Neuronal stem cell (in vitro differentiated cells): ENCODE measurements at regions not wholly inside any gene's neighbourhood (a gene's known extent, or its start where the extent isn't known, plus 50 kb on each side); places are given as distances from the start of the nearest gene placed in this dataset.

Experiments used
- DNase-seq: peaks from one replicate; pipeline ENCODE4 v3.0.0-alpha.2; 2013; ENCODE audit warnings: low spot score
- H2AFZ ChIP-seq: one replicate; pipeline ENCODE4 v1.6.1; 2013; ENCODE audit warnings: mild to moderate bottlenecking, low read length, inconsistent platforms
- H2AK5ac ChIP-seq: 2 replicates; pipeline ENCODE4 v1.6.1; 2013; ENCODE audit warnings: low read depth, mild to moderate bottlenecking, inconsistent platforms, low read length, moderate library complexity, mixed read lengths
- H2BK120ac ChIP-seq: 2 replicates; pipeline ENCODE4 v1.6.1; 2013; ENCODE audit warnings: low read depth, mild to moderate bottlenecking, inconsistent platforms, low read length, moderate library complexity, mixed read lengths
- H2BK12ac ChIP-seq: one replicate; pipeline ENCODE4 v1.6.1; 2013; ENCODE audit warnings: low read length, inconsistent platforms
- H2BK15ac ChIP-seq: 2 replicates; pipeline ENCODE4 v1.6.1; 2013; ENCODE audit warnings: mild to moderate bottlenecking, low read length, inconsistent platforms, mixed read lengths
- H2BK5ac ChIP-seq: one replicate; pipeline ENCODE4 v1.6.1; 2013; ENCODE audit warnings: inconsistent platforms, mild to moderate bottlenecking, low read length, moderate library complexity
- H3K14ac ChIP-seq: one replicate; pipeline ENCODE4 v1.6.1; 2013; ENCODE audit warnings: low read length, inconsistent platforms
- H3K18ac ChIP-seq: 2 replicates; pipeline ENCODE4 v1.6.1; 2013; ENCODE audit warnings: low read length, inconsistent platforms
- H3K23ac ChIP-seq: 2 replicates; pipeline ENCODE4 v1.6.1; 2013; ENCODE audit warnings: low read depth, mild to moderate bottlenecking, mixed read lengths, low read length, inconsistent platforms; ENCODE audit not compliant: poor library complexity
- H3K27ac ChIP-seq: replicated peaks from 3 replicates; pipeline ENCODE4 v1.5.1; 2013; ENCODE audit warnings: low read length, inconsistent platforms
- H3K27me3 ChIP-seq, 3 experiments: 2 replicates each; pipeline ENCODE4 v1.6.1; 2013; ENCODE audit warnings: low read length in 3 of 3, mild to moderate bottlenecking in 2 of 3, inconsistent platforms in 1 of 3, low read depth in 1 of 3, mixed read lengths in 1 of 3, moderate library complexity in 1 of 3; ENCODE audit not compliant: control insufficient read depth in 3 of 3, insufficient read depth in 3 of 3
- H3K36me3 ChIP-seq, 2 donors: replicated peaks in 1 of 2; 2 replicates each; pipeline ENCODE4 v1.6.1; 2013; ENCODE audit warnings: low read length in 2 of 2; ENCODE audit not compliant: control insufficient read depth in 2 of 2, insufficient read depth in 2 of 2
- H3K4ac ChIP-seq: 2 replicates; pipeline ENCODE4 v1.6.1; 2013; ENCODE audit warnings: inconsistent platforms, mild to moderate bottlenecking, low read length, moderate library complexity
- H3K4me1 ChIP-seq, 2 donors: 1 replicate in 1 of 2; 2 replicates in 1 of 2; pipeline ENCODE4 v1.6.1; 2013; ENCODE audit warnings: low read length in 2 of 2, low read depth in 1 of 2; ENCODE audit not compliant: control insufficient read depth in 2 of 2, insufficient read depth in 1 of 2
- H3K4me2 ChIP-seq: one replicate; pipeline ENCODE4 v1.6.1; 2013; ENCODE audit warnings: mild to moderate bottlenecking, low read length, inconsistent platforms; ENCODE audit not compliant: insufficient read depth, poor library complexity, severe bottlenecking
- H3K4me3 ChIP-seq, 2 donors: 2 replicates each; pipeline ENCODE4 v1.5.1; 2013; ENCODE audit warnings: low read length in 2 of 2, mild to moderate bottlenecking in 2 of 2, inconsistent platforms in 1 of 2, moderate library complexity in 1 of 2
- H3K79me1 ChIP-seq: one replicate; pipeline ENCODE4 v1.6.1; 2013; ENCODE audit warnings: low read depth, mild to moderate bottlenecking, inconsistent platforms, low read length, moderate library complexity
- H3K9ac ChIP-seq: one replicate; pipeline ENCODE4 v1.6.1; 2013; ENCODE audit warnings: mild to moderate bottlenecking, low read depth, low read length, inconsistent platforms; ENCODE audit not compliant: poor library complexity
- H3K9me3 ChIP-seq, 2 donors: replicated peaks in 1 of 2; 2 replicates each; pipeline versions ENCODE3 to v1.6.1; 2013; ENCODE audit warnings: low read length in 2 of 2, mild to moderate bottlenecking in 2 of 2, inconsistent platforms in 1 of 2, low read depth in 1 of 2, mixed read lengths in 1 of 2, moderate library complexity in 1 of 2; ENCODE audit not compliant: control insufficient read depth in 2 of 2, insufficient read depth in 1 of 2
- H4K8ac ChIP-seq: one replicate; pipeline ENCODE4 v1.6.1; 2013; ENCODE audit warnings: low read depth, mild to moderate bottlenecking, inconsistent platforms, low read length, moderate library complexity
- H4K91ac ChIP-seq: one replicate; pipeline ENCODE4 v1.6.1; 2013; ENCODE audit warnings: low read length, low read depth, mild to moderate bottlenecking, inconsistent platforms; ENCODE audit not compliant: poor library complexity
- WGBS, 2 donors: extraction: QIAGEN DNeasy Blood & Tissue Kit; methylation state at CpG; one replicate each; pipeline ENCODE4 v1.1.7; 2013; ENCODE audit warnings: missing lambda C conversion rate in 2 of 2, mixed read lengths in 1 of 2; ENCODE audit not compliant: insufficient read length in 2 of 2, insufficient replicate concordance in 1 of 2; ENCODE audit errors: extremely low coverage in 2 of 2; 5-methylcytosine and 5-hydroxymethylcytosine counted together

GRCh38 chr18:10244341-10244740, 210.1 kb upstream of the APCDD1 start:
- no peak for DNase-seq
- Histone ChIP-seq H2AK5ac (no peak overlapping the region), H4K8ac (no peak overlapping the region), H3K4me2 (no peak overlapping the region), H2BK120ac (no peak overlapping the region), H3K4me3 (no peak overlapping the region), H3K9ac (no peak overlapping the region), H3K36me3 (no peaks in the 10 kb centered on the region), H3K4ac (no peak overlapping the region), H3K4me1 (peaks cover 2% of the 10 kb centered on the region in 2 donors), H3K18ac (no peak overlapping the region), H2BK15ac (no peak overlapping the region), H3K27ac (no peak overlapping the region), H3K27me3 (no peaks in the 10 kb centered on the region), H2BK12ac (no peak overlapping the region), H2AFZ (no peak overlapping the region), H3K23ac (no peak overlapping the region), H3K79me1 (no peaks in the 10 kb centered on the region), H2BK5ac (no peak overlapping the region), H3K9me3 (no peaks in the 10 kb centered on the region), H3K14ac (no peak overlapping the region), H4K91ac (no peak overlapping the region)
- WGBS, 2 donors: no CpG with 5 or more reads among the region's 8 CpGs

GRCh38 chr18:10245031-10245845, 209.2 kb upstream of the APCDD1 start:
- no peak overlapping the region for H3K23ac ChIP-seq
- H3K14ac ChIP-seq: no peak overlapping the region
- H3K27me3 ChIP-seq: no peaks in the 10 kb centered on the region
- no peak overlapping the region for H3K4ac ChIP-seq
- no peaks in the 10 kb centered on the region for H3K36me3 ChIP-seq
- no peak overlapping the region for H2BK5ac ChIP-seq
- H3K27ac ChIP-seq: no peak overlapping the region
- H3K4me1 ChIP-seq: peaks cover 2% of the 10 kb centered on the region in 2 donors
- H4K91ac ChIP-seq: no peak overlapping the region
- H3K18ac ChIP-seq: no peak overlapping the region
- H4K8ac ChIP-seq: no peak overlapping the region
- no peak overlapping the region for H2BK120ac ChIP-seq
- WGBS, 2 donors: no CpG with 5 or more reads among the region's 11 CpGs
- no peak overlapping the region for H2BK12ac ChIP-seq
- H2AK5ac ChIP-seq: no peak overlapping the region
- no peaks in the 10 kb centered on the region for H3K79me1 ChIP-seq
- H2AFZ ChIP-seq: no peak overlapping the region
- H3K4me2 ChIP-seq: no peak overlapping the region
- no peak overlapping the region for H2BK15ac ChIP-seq
- no peaks in the 10 kb centered on the region for H3K9me3 ChIP-seq
- H3K9ac ChIP-seq: no peak overlapping the region
- no peak overlapping the region for H3K4me3 ChIP-seq
- no peak for DNase-seq

- no CpG with 5 or more reads among the region's 6 CpGs for WGBS, 2 donors
- Histone ChIP-seq H3K27ac (no peak overlapping the region), H3K4me3 (no peak overlapping the region), H3K4me1 (peaks cover 2% of the 10 kb centered on the region in 2 donors), H2BK5ac (no peak overlapping the region), H2BK15ac (no peak overlapping the region), H3K4me2 (no peak overlapping the region), H4K91ac (no peak overlapping the region), H3K18ac (no peak overlapping the region), H3K23ac (no peak overlapping the region), H3K4ac (no peak overlapping the region), H3K79me1 (no peaks in the 10 kb centered on the region), H2AK5ac (no peak overlapping the region), H4K8ac (no peak overlapping the region), H2AFZ (no peak overlapping the region), H3K9ac (no peak overlapping the region), H3K27me3 (no peaks in the 10 kb centered on the region), H2BK12ac (no peak overlapping the region), H3K14ac (no peak overlapping the region), H3K36me3 (no peaks in the 10 kb centered on the region), H2BK120ac (no peak overlapping the region), H3K9me3 (no peaks in the 10 kb centered on the region)
- DNase-seq: no peak
Observed at GRCh38 chr18:10245846-10246175, 208.6 kb upstream of the APCDD1 start.

DNA sequence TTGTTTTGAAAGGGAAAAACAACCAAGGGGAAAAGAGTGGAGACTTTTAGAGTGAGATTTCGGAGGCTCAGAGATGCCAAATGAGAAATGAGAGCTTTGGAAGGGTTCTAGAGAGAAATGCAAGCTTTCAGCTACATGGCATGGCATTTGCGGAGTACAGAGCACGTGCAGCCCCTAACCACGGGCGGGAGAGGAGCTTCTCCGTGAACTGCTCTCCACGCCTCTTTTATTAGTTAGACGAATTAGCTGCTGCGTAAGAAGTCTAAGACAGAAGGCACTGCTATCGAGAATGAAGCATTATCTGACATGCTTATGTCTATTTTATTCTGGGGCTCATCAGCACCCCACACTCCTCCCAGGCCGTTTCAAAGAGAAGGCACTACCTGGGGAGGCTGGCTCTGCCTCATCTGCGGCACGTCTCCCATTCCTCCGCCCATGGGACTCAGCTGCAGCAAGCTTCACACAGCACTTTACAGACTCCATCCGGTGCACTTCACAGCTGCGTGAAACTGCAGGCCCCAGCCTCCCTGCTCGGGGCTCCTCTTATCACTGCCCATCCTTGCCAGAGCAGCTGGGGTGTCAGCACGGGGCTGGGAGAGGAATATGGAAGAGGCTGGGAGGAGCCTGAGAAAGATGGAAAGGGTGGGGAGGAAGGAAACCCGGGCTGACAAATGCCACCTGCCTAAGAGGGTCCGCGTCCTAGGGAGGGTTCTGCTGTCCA, 207.3 kb upstream of the APCDD1 start:
- Histone ChIP-seq H4K91ac (no peak overlapping the region), H3K36me3 (no peaks in the 10 kb centered on the region), H3K4me2 (no peak overlapping the region), H2BK15ac (no peak overlapping the region), H2BK12ac (no peak overlapping the region), H3K23ac (no peak overlapping the region), H3K14ac (peak overlapping the region; percentile 4), H3K4ac (no peak overlapping the region), H2AK5ac (no peak overlapping the region), H3K18ac (peak overlapping the region; percentile 3), H3K27me3 (no peaks in the 10 kb centered on the region), H4K8ac (no peak overlapping the region), H2AFZ (peak overlapping the region; percentile 42), H2BK120ac (no peak overlapping the region), H3K27ac (no peak overlapping the region), H3K4me1 (peaks cover 2% of the 10 kb centered on the region in 2 donors), H3K79me1 (no peaks in the 10 kb centered on the region), H3K4me3 (no peak overlapping the region), H2BK5ac (no peak overlapping the region), H3K9me3 (no peaks in the 10 kb centered on the region), H3K9ac (no peak overlapping the region)
- WGBS, 2 donors: no CpG with 5 or more reads among the region's 21 CpGs
- no peak for DNase-seq
